Colonic mucosa (tissue), 4 donors: ENCODE measurements at regions not wholly inside any gene's neighbourhood (a gene's known extent, or its start where the extent isn't known, plus 50 kb on each side); places are given as distances from the start of the nearest gene placed in this dataset.

Experiments
- DNase-seq: peaks from one replicate; pipeline ENCODE4 v3.0.0-alpha.2; 2020
- H3K27ac ChIP-seq: fragments of 200-600 bp; one replicate; pipeline ENCODE4 v1.8.0; 2021
- H3K27me3 ChIP-seq: fragments of 200-600 bp; one replicate; pipeline ENCODE4 v1.8.0; 2021
- H3K36me3 ChIP-seq: fragments of 200-600 bp; one replicate; pipeline ENCODE4 v1.8.0; 2021
- H3K4me1 ChIP-seq: fragments of 200-600 bp; one replicate; pipeline ENCODE4 v1.8.0; 2021; ENCODE audit warnings: mild to moderate bottlenecking
- H3K4me3 ChIP-seq: fragments of 200-600 bp; one replicate; pipeline ENCODE4 v1.8.0; 2021
- H3K9ac ChIP-seq, 2 donors: one replicate each; pipeline ENCODE4 v1.7.0; 2013; ENCODE audit warnings: control low read depth in 2 of 2, low read depth in 2 of 2, low read length in 2 of 2
- H3K9me3 ChIP-seq: fragments of 200-600 bp; one replicate; pipeline ENCODE4 v1.8.0; 2021
- intact Hi-C: fragments of 100-400 bp; cut with DNase I; formaldehyde crosslinking; loops from one replicate; pipeline ENCODE4 v1.14.1; 2022
- TF ChIP-seq, protein P1 (sequence below): fragments of 200-600 bp; IDR thresholded peaks from one replicate; pipeline ENCODE4 v1.8.0; 2022; ENCODE audit warnings: antibody characterized with exemption, mild to moderate bottlenecking
- donor health status: healthy.
- donor health status: DM: no; HTN: no; CAD: no.
- donor health status: DM: no; HTN: no; CAD: no.

DNA sequence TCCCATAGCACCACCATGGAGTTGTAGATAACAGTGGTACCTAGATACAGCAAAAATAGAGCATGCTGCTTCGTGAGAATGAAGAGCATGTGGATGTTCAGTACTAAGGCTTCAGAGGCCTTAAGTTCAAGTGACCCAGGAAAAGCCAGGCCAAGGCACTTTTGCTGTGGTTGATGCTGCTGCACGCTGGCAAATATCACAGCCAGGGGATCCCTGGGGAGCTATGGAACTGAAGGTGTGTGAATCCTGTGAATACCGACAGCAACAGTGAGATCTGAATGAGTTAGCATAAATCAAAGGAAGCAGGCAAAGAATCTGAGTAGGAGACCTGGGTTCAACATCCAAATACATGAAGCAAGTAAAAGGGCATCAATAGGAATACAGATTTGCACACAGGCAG is 158.6 kb upstream of the THUMPD2 start:
- DNase-seq = no peak
- H3K9me3 ChIP-seq = no peaks in the 10 kb centered on the region
- no peaks in the 10 kb centered on the region for H3K27me3 ChIP-seq
- H3K27ac ChIP-seq = no peak overlapping the region
- TF ChIP-seq, protein P1, sequence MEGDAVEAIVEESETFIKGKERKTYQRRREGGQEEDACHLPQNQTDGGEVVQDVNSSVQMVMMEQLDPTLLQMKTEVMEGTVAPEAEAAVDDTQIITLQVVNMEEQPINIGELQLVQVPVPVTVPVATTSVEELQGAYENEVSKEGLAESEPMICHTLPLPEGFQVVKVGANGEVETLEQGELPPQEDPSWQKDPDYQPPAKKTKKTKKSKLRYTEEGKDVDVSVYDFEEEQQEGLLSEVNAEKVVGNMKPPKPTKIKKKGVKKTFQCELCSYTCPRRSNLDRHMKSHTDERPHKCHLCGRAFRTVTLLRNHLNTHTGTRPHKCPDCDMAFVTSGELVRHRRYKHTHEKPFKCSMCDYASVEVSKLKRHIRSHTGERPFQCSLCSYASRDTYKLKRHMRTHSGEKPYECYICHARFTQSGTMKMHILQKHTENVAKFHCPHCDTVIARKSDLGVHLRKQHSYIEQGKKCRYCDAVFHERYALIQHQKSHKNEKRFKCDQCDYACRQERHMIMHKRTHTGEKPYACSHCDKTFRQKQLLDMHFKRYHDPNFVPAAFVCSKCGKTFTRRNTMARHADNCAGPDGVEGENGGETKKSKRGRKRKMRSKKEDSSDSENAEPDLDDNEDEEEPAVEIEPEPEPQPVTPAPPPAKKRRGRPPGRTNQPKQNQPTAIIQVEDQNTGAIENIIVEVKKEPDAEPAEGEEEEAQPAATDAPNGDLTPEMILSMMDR = no peak
- intact Hi-C loops = no loop called here
- H3K9ac ChIP-seq = no peak overlapping the region
- H3K4me1 ChIP-seq = no peaks in the 10 kb centered on the region
- no peak overlapping the region for H3K4me3 ChIP-seq
- H3K36me3 ChIP-seq = no peaks in the 10 kb centered on the region

DNA sequence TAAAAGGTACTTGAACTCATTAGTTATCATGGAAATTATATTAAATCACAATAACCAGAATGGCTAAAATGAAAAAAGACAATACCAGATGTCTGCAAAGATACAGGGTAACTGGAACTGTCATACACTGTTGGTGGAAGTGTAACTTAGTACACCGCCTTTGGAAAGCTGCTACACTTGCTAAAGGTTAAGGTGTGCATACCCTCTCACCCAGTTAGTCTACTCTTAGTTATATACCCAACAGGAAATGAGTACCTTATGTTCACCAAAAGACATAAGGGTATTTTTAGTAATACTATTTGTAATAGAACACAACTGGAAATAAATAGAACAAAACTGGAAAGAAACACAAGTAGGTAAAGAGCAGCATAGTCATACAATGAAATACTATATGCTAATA is 155.8 kb upstream of the THUMPD2 start:
- no peaks in the 10 kb centered on the region for H3K36me3 ChIP-seq
- no peaks in the 10 kb centered on the region for H3K9me3 ChIP-seq
- TF ChIP-seq, protein P1 = no peak
- H3K27me3 ChIP-seq = no peaks in the 10 kb centered on the region
- H3K27ac ChIP-seq = no peak overlapping the region
- H3K9ac ChIP-seq = no peak overlapping the region
- no peaks in the 10 kb centered on the region for H3K4me1 ChIP-seq
- no peak overlapping the region for H3K4me3 ChIP-seq
- DNase-seq = no peak
- intact Hi-C loops = no loop called here

DNA sequence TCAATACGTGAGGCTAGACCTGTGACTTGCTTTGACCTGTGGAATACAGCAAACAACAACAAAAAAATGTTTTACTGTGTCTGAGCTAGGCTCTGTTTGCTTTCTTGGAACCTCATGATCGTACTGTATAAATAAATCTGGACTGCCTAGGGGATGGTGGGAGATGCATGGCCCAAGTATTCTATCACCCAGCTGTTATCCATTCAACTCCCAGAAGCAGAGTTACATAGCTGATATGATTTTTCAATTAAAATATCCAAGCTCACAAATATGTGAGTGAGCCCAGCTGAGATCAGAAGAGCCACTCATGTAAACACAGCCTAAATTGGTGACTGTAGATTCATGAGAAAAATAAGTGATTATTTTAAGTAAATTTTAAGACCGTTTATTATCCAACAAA is 154.1 kb upstream of the THUMPD2 start:
- H3K27ac ChIP-seq = no peak overlapping the region
- DNase-seq = no peak
- H3K36me3 ChIP-seq = no peaks in the 10 kb centered on the region

DNA sequence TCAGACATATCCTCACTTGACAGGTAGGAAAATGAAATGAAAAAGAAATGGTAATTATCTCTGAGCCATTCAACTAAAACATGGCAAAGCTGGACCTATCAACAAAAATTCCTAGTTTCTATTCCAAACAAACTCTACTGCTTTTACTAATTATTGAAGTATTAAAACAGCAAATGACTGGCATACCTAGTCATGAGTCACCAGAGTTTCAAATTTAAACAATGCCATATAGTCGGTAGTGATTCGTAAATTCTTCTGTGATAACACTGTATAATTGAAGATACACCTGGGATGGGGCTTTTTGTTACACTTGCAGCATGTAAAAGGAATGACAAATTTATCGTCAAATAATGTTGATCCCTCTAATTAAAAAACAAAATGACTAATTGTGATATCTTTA is 153.1 kb upstream of the THUMPD2 start:
- TF ChIP-seq, protein P1 = no peak
- intact Hi-C loops = no loop called here
- H3K9ac ChIP-seq = no peak overlapping the region
- no peaks in the 10 kb centered on the region for H3K27me3 ChIP-seq
- no peaks in the 10 kb centered on the region for H3K36me3 ChIP-seq
- no peak overlapping the region for H3K27ac ChIP-seq
- H3K4me1 ChIP-seq = no peaks in the 10 kb centered on the region
- no peak for DNase-seq
- H3K9me3 ChIP-seq = no peaks in the 10 kb centered on the region
- no peak overlapping the region for H3K4me3 ChIP-seq

More for the DNA sequence above, 154.1 kb upstream of the THUMPD2 start:
- intact Hi-C loops = no loop called here
- Histone ChIP-seq H3K4me1 (no peaks in the 10 kb centered on the region), H3K27me3 (no peaks in the 10 kb centered on the region), H3K9ac (no peak overlapping the region), H3K4me3 (no peak overlapping the region), H3K9me3 (no peaks in the 10 kb centered on the region)
- TF ChIP-seq, protein P1 = no peak

DNA sequence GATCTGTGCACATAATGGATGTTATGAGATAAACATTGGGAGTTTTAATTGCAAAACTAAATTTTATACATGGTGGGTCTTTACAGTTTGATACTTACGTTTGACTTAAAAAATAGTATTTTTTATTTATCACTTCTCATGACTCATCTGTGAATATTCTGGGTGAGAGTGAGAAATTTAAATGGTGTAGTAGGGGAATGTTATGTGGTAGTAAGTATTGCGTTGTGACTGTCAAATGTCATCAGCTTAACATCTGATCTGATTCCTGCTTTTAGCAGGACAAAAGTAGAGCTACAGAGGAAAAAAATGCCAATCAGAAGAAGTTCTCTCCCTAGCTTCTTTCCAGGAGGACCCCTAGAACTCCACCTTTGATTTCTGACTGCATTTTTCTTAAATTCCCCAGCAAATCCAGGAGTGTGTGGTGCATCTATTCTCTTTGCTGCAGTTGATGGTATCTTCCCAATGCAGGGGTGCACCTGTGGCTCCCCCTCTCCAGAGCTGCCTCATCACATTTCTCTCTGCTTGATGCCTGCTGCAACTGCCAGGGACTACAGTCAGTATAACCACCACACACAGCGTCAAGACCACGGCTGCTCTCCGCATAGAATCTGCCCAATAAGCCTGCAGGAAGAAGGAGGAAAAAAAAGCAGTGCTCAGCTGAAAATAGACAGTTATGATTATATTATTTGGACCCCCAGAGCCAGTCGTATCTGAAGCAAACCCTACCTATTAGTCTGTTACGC is 151.3 kb upstream of the THUMPD2 start:
- TF ChIP-seq, protein P1 = no peak
- Histone ChIP-seq H3K4me3 (no peak overlapping the region), H3K36me3 (no peaks in the 10 kb centered on the region), H3K27ac (no peak overlapping the region), H3K9me3 (no peaks in the 10 kb centered on the region), H3K9ac (no peak overlapping the region), H3K4me1 (no peaks in the 10 kb centered on the region), H3K27me3 (no peaks in the 10 kb centered on the region)
- no peak for DNase-seq
- intact Hi-C loops = no loop called here
